ENCODE measurements at regions not wholly inside any gene's neighbourhood (a gene's known extent, or its start where the extent isn't known, plus 50 kb on each side); places are given as distances from the start of the nearest gene placed in this dataset.

DNA sequence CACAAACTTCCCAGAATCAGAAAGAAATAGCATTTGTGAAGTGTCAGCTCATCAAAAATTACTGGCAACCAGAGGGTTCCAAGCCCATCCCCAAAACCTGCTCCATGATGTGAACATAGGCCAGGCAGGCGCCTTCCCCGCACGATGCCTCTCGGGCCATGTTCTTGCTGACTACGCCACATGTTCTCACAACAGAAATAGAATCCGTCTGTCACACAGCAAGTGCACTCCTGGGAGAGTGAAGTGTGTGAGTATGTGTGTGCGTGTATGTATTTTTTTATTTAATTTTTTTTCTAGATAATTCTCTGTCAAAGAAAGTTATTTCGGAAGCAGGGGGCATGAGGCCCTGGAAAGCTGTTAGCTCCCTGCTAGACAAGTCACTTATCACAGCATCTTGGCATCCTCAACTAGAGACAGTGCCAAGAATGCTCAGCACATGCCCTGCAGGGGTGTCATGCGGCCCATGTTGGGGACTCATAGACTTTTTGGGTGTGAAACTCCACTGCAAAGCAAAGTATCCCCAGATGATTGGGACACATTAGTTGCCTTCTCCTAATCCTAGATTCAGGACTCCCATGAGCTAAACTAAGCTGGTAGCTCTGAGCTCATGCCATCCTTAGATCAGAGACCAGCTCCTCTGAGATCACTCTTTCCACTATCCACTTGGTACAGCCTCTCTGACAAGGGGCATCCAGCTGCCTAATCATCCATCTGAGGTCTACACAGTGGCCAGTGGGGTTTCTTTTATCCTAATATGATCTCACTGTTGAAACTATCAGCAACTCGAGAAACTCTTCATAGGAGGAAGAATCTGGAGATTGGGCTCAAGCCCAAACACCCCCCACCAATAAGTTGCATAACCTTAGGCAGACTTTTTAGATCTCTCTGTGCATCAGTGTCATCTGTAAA is 53.2 kb upstream of the CYRIA start:
- H3K4me1 Mint-ChIP-seq = peaks cover 5% of the 10 kb centered on the region
- no peak for DNase-seq (ENCODE audit: low spot score in 2 of 2, unreplicated experiment in 2 of 2)
- no peak overlapping the region for H3K4me3 Mint-ChIP-seq
- TF ChIP-seq, protein P1, sequence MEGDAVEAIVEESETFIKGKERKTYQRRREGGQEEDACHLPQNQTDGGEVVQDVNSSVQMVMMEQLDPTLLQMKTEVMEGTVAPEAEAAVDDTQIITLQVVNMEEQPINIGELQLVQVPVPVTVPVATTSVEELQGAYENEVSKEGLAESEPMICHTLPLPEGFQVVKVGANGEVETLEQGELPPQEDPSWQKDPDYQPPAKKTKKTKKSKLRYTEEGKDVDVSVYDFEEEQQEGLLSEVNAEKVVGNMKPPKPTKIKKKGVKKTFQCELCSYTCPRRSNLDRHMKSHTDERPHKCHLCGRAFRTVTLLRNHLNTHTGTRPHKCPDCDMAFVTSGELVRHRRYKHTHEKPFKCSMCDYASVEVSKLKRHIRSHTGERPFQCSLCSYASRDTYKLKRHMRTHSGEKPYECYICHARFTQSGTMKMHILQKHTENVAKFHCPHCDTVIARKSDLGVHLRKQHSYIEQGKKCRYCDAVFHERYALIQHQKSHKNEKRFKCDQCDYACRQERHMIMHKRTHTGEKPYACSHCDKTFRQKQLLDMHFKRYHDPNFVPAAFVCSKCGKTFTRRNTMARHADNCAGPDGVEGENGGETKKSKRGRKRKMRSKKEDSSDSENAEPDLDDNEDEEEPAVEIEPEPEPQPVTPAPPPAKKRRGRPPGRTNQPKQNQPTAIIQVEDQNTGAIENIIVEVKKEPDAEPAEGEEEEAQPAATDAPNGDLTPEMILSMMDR (IDR thresholded peaks at IDR 0.05; ENCODE audit: unreplicated experiment) = no peak
- H3K9me3 Mint-ChIP-seq = no peaks in the 10 kb centered on the region
- H3K27ac Mint-ChIP-seq = no peak overlapping the region
- H3K27me3 Mint-ChIP-seq (ENCODE audit: low read depth) = peaks cover 7% of the 10 kb centered on the region
- no peaks in the 10 kb centered on the region for H3K36me3 Mint-ChIP-seq

DNA sequence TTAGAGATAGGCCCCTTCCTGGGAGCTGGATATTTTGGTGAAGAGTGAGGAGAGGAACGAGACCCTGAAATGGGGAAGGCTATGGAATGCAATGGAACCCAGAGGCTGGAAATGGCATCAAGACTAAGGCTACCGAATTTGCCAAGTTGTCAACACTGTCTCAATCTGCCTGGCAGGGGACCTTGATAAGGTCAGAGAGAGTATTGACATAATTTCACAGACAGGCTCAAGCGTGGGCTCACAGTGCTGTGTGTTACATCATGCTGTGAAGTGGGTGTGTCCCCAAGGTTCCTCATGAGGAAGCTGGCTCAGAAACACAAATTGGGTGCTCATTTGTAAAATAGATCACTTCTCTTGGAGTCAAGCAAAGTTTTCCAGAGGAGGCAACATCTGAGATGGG is 51.8 kb upstream of the CYRIA start:
- Mint-ChIP-seq H3K36me3 (no peaks in the 10 kb centered on the region), H3K4me3 (no peak overlapping the region), H3K4me1 (peaks cover 9% of the 10 kb centered on the region), H3K27me3 (ENCODE audit: low read depth) (peaks cover 7% of the 10 kb centered on the region), H3K27ac (no peak overlapping the region), H3K9me3 (no peaks in the 10 kb centered on the region)
- DNase-seq (ENCODE audit: low spot score in 2 of 2, unreplicated experiment in 2 of 2) = no peak
- TF ChIP-seq, protein P1 (IDR thresholded peaks at IDR 0.05; ENCODE audit: unreplicated experiment) = no peak

DNA sequence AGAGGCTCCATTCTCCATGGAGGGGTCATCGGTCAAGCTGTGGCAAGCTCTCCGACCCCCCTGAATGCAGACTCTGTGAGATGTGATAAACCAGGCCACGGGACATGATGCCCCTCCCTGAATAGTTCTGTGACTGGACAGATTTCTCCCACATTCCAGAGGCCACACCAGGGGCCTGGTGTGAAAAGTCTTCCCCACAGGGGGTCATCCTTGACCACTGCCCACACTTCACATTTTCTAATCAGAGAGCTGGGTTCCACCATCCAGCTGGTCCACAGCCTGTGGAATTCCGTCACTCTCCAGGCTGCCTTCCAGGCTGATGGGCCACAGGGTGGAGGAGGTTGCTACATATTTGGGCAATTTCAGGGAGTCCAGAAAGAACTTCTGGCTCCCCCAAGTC is 51.3 kb upstream of the CYRIA start:
- H3K4me3 Mint-ChIP-seq = no peak overlapping the region
- peaks cover 7% of the 10 kb centered on the region for H3K27me3 Mint-ChIP-seq (ENCODE audit: low read depth)
- H3K9me3 Mint-ChIP-seq = no peaks in the 10 kb centered on the region
- H3K27ac Mint-ChIP-seq = no peak overlapping the region
- no peaks in the 10 kb centered on the region for H3K36me3 Mint-ChIP-seq
- peaks cover 9% of the 10 kb centered on the region for H3K4me1 Mint-ChIP-seq
- DNase-seq (ENCODE audit: low spot score in 2 of 2, unreplicated experiment in 2 of 2) = no peak
- TF ChIP-seq, protein P1 (IDR thresholded peaks at IDR 0.05; ENCODE audit: unreplicated experiment) = no peak

DNA sequence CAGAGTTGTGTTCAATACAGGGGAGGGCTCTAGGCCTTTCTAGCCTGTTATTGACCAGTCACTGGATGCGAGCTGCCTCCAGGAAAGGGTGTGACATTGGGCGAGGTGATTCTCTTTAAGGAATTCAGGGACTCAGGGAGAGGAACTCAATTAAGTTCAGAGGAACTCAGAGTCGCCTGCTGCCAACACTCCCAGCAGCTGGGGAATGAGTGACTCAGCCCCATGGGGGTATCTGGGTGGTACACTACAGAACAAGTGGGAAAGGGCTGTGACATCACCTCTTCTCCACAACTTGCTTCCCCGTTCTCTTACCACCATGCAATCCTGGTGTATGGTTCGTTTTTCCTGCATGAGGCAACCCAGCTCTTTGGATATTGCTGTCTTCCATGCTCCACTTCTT is 50.4 kb upstream of the CYRIA start:
- H3K4me1 Mint-ChIP-seq = peaks cover 9% of the 10 kb centered on the region
- no peak overlapping the region for H3K27ac Mint-ChIP-seq
- no peak for DNase-seq (ENCODE audit: low spot score in 2 of 2, unreplicated experiment in 2 of 2)
- TF ChIP-seq, protein P1 (IDR thresholded peaks at IDR 0.05; ENCODE audit: unreplicated experiment) = no peak
- peaks cover 7% of the 10 kb centered on the region for H3K27me3 Mint-ChIP-seq (ENCODE audit: low read depth)
- no peak overlapping the region for H3K4me3 Mint-ChIP-seq
- no peaks in the 10 kb centered on the region for H3K9me3 Mint-ChIP-seq
- H3K36me3 Mint-ChIP-seq = no peaks in the 10 kb centered on the region
